ENCODE measurements at regions not wholly inside any gene's neighbourhood (a gene's known extent, or its start where the extent isn't known, plus 50 kb on each side); places are given as distances from the start of the nearest gene placed in this dataset.

DNA sequence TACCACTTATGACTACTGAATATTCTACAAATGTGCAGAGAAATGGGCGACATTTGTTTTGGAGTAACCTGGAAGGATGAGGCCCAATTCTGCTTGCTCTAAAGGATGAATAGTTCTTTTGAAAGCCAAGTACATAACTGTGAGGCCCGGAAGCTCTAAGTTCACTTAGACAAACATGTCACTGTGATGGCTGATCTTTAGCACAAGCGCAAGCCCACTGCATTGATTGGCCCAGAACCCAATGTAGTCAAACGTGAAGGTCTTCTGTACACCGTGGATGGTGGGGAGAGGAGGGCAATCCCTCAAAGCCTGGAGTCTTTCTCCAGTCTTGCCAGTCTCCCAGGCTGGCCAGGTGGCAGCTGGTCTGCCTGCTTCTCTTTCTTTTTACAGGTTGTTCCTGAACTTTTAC is 139.6 kb downstream of the RFC3 start:
- Histone ChIP-seq H3K9me3 (no peaks in the 10 kb centered on the region), H3K36me3 (no peaks in the 10 kb centered on the region), H3K4me1 (no peaks in the 10 kb centered on the region), H3K27me3 (no peaks in the 10 kb centered on the region), H3K27ac (no peak overlapping the region), H3K4me3 (no peak overlapping the region)
- no peak for DNase-seq
- intact Hi-C loops (cut with DNase I): no loop called here
- TF ChIP-seq POLR2A (IDR thresholded peaks at IDR 0.05): no peak
- TF ChIP-seq, protein P1, sequence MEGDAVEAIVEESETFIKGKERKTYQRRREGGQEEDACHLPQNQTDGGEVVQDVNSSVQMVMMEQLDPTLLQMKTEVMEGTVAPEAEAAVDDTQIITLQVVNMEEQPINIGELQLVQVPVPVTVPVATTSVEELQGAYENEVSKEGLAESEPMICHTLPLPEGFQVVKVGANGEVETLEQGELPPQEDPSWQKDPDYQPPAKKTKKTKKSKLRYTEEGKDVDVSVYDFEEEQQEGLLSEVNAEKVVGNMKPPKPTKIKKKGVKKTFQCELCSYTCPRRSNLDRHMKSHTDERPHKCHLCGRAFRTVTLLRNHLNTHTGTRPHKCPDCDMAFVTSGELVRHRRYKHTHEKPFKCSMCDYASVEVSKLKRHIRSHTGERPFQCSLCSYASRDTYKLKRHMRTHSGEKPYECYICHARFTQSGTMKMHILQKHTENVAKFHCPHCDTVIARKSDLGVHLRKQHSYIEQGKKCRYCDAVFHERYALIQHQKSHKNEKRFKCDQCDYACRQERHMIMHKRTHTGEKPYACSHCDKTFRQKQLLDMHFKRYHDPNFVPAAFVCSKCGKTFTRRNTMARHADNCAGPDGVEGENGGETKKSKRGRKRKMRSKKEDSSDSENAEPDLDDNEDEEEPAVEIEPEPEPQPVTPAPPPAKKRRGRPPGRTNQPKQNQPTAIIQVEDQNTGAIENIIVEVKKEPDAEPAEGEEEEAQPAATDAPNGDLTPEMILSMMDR (IDR thresholded peaks at IDR 0.05): no peak
- WGBS, 2 donors: 79 to 91% methylated on average over 5 of the region's 5 CpGs

DNA sequence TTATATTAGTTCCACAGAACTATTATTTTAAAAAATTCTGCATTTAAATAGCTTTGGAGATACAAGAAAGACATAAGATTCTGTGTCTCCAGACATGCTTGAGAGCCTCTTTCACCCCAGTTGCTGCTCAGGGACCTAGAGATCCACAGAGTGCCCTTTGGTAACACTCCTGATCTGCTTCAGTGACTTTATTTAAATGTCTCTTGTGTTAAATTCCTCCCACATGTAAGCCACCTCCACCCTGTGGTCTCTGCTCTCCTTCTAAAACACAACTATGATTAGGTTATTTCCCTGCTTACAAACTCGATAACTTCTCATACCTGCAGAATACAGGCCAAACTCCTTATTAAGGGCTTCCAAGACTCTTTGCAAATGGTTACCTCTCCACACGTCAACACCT is 141.0 kb downstream of the RFC3 start:
- no peaks in the 10 kb centered on the region for H3K4me1 ChIP-seq
- 72 to 87% methylated on average over 2 of the region's 2 CpGs for WGBS, 2 donors
- no peak overlapping the region for H3K27ac ChIP-seq
- TF ChIP-seq POLR2A (IDR thresholded peaks at IDR 0.05): no peak
- TF ChIP-seq, protein P1 (IDR thresholded peaks at IDR 0.05): no peak
- H3K27me3 ChIP-seq: no peaks in the 10 kb centered on the region
- intact Hi-C loops (cut with DNase I): no loop called here
- no peak for DNase-seq
- H3K4me3 ChIP-seq: no peak overlapping the region
- H3K9me3 ChIP-seq: no peaks in the 10 kb centered on the region
- no peaks in the 10 kb centered on the region for H3K36me3 ChIP-seq

DNA sequence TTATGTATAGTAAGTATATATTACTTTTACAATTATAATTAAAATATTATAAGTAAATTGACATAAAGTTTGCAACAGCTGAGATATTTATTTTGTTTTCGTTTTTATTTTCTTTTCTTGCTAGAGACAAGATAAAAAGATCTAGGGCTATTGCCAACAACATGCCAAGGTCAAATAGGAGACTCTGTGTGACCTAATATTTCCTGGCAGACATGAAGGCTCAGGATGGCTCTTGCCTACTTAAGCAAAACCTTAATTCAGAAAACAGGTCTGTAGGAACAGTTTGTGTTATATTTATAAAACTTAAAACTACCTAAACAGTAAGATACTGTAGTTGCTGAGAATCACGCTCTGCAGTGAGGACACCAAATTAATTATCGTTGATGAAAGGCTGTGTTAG is 145.2 kb downstream of the RFC3 start:
- Histone ChIP-seq H3K4me3 (no peak overlapping the region), H3K27ac (no peak overlapping the region), H3K4me1 (no peaks in the 10 kb centered on the region), H3K27me3 (no peaks in the 10 kb centered on the region), H3K9me3 (no peaks in the 10 kb centered on the region), H3K36me3 (no peaks in the 10 kb centered on the region)
- WGBS, 2 donors: 87 to 89% methylated on average over 3 of the region's 3 CpGs
- intact Hi-C loops (cut with DNase I): no loop called here
- TF ChIP-seq, protein P1 (IDR thresholded peaks at IDR 0.05): no peak
- no peak for TF ChIP-seq POLR2A (IDR thresholded peaks at IDR 0.05)
- DNase-seq: no peak

DNA sequence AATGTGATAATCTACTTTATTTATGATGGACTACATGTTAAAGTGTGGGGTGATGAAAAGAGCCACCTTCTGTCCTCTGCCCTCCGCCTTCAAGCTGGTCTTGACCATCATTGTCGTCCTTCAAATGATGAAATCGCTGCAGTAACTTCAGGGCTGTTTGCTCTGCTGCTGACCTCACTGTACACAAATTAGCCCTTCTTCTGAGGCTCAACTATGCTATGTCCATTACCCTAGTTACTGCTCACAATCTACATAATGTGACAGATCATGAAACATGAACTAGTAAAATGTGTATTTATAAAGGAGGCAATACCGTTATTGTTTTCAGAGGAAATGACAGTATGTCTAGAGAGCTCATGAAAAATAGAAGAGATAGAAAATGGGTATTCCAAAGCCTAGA is 145.9 kb downstream of the RFC3 start:
- no peak overlapping the region for H3K27ac ChIP-seq
- DNase-seq: no peak
- H3K9me3 ChIP-seq: no peaks in the 10 kb centered on the region
- 88% methylated on average over 4 of the region's 4 CpGs for WGBS, 2 donors
- no peaks in the 10 kb centered on the region for H3K27me3 ChIP-seq
- H3K36me3 ChIP-seq: no peaks in the 10 kb centered on the region
- H3K4me3 ChIP-seq: no peak overlapping the region
- intact Hi-C loops (cut with DNase I): no loop called here
- TF ChIP-seq, protein P1 (IDR thresholded peaks at IDR 0.05): no peak
- TF ChIP-seq POLR2A (IDR thresholded peaks at IDR 0.05): no peak
- no peaks in the 10 kb centered on the region for H3K4me1 ChIP-seq

DNA sequence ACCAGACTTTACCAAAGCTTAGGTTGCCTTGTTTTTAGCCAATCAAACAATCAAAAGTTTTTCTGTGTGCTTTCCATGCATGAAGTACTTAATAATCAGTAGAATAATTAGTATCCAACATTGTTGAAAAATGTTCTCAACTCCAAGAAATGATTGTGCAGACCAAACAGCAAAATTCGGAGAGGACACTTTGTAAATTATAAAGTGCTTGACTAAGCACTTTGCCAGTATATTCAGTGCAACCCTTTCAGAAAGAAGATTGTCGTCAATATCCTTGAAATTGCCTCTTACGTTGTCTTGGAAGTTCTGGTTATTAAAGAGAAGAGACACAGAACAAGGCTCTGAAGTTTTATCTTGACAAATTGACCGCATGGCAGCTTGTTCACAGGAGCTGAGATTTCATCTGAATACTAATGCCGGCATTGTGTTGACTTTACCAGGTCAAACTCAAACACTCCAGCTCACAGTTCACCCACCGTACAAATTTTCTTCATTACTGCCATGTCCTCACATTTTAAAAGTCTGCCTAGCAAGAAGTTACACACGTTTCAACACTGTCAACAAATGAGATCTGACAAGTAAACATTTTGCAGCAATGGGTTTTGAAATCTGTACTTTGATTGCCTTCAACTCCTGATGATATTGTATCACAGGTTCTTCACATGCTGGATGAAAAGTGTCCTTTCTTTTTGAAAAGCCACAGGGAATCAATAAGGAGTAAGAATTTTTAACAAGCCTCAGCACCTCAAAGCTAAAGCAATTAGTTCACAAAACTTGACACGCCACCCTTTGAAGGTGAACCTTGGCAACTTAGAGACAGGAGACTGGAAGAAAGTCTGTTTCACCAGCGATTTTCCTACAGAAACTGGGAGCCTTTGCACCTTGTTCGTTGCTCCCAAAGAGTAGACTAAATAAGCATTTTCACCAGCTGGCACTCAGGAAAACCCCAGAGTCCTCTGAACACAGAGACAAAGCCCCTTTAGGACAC is 150.9 kb downstream of the RFC3 start:
- DNase-seq: no peak
- no peaks in the 10 kb centered on the region for H3K4me1 ChIP-seq
- TF ChIP-seq, protein P1 (IDR thresholded peaks at IDR 0.05): no peak
- no peaks in the 10 kb centered on the region for H3K36me3 ChIP-seq
- 47 to 59% methylated on average over 10 of the region's 10 CpGs for WGBS, 2 donors
- H3K4me3 ChIP-seq: no peak overlapping the region
- H3K27me3 ChIP-seq: no peaks in the 10 kb centered on the region
- H3K9me3 ChIP-seq: no peaks in the 10 kb centered on the region
- no peak overlapping the region for H3K27ac ChIP-seq
- intact Hi-C loops (cut with DNase I): no loop called here

Data from esophagus squamous epithelium (tissue), 5 donors.